ENCODE measurements at regions not wholly inside any gene's neighbourhood (a gene's known extent, or its start where the extent isn't known, plus 50 kb on each side); places are given as distances from the start of the nearest gene placed in this dataset.

DNA sequence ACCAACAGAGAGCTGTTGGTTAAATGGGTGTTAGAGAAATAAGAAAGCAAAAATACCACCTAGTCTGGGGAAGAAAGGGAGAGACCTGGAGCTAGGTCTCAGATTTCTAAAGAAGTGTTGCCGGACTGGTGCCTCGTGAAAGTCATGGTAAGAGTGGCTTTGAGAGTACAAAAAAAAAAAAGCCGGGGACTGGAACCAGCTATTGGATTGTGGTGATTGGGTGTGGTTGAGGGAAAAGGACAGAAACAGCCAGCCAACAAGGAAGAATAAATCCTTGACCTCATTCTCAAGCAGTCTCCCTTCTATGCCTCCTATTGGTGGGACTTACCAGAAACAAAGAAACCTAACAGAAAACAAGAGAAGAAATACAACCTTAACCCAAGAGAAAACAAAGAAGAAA, 346.4 kb upstream of the KCNMB2 start:
- TF ChIP-seq EZH2phosphoT487 (IDR thresholded peaks at IDR 0.05; ENCODE audit: borderline replicate concordance, low read length) (no peak), CTCF (IDR thresholded peaks at IDR 0.05; ENCODE audit: low read depth, low read length, poor library complexity, severe bottlenecking) (no peak)
- Histone ChIP-seq H3K4me1 (ENCODE audit: control insufficient read depth, low read length) (no peaks in the 10 kb centered on the region), H3K27ac (ENCODE audit: low read depth, low read length) (no peak overlapping the region), H3K4me2 (ENCODE audit: low read length) (no peak overlapping the region), H3K9me2 (replicated peaks; ENCODE audit: control insufficient read depth, low read length) (no peaks in the 10 kb centered on the region), H3K9me3 (ENCODE audit: control insufficient read depth, insufficient read depth, low read length) (no peaks in the 10 kb centered on the region), H4K20me1 (ENCODE audit: control insufficient read depth, insufficient read depth, low read depth, low read length) (no peaks in the 10 kb centered on the region), H3K36me3 (ENCODE audit: control insufficient read depth, low read length) (no peaks in the 10 kb centered on the region), H3K27me3 (ENCODE audit: control insufficient read depth, low read length) (no peaks in the 10 kb centered on the region), H3F3A (ENCODE audit: control insufficient read depth, insufficient read depth) (no peaks in the 10 kb centered on the region), H3K4me3 (ENCODE audit: low read length) (no peak overlapping the region), H3K79me2 (ENCODE audit: control insufficient read depth, low read length) (no peaks in the 10 kb centered on the region)

DNA sequence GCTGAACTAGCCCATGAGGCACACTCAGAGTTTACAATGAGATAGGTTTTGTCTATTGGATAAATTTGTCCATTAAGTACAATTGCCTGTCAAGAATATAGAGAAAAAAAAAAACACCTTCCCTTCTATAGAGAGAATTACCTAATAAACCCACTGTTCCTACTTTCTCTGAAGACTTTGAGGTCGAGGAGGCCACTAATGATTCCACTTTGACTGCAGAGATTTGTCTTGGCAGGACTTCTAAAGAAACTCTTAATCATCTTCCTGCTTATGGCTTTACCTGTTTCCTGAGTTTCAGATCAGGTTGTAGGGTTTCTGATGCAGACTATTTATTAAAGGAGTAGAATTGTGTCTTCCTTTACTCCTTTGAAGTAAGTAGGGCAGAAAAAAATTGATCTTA, 342.4 kb upstream of the KCNMB2 start:
- no peak overlapping the region for H3K27ac ChIP-seq (ENCODE audit: low read depth, low read length)

DNA sequence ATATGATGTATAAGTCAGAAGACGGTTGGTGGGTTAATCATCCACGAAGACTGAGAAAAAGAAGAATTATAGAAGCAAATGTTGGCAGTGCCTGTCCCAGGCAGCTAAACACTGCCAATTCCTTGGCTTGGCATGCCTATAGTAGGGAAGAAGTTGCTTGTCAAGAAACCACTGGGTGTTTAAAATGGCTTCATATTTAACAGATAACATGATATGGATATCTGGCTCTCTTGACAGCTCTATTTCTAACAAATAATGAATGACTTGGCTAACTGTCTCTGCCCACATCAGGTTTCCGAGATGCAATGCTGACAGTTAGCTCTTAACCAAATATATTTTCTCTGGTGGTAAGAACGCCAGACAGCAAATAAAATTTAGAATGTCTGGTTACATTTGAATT, 341.7 kb upstream of the KCNMB2 start:
- TF ChIP-seq EZH2phosphoT487 (IDR thresholded peaks at IDR 0.05; ENCODE audit: borderline replicate concordance, low read length) (no peak), CTCF (IDR thresholded peaks at IDR 0.05; ENCODE audit: low read depth, low read length, poor library complexity, severe bottlenecking) (no peak)
- Histone ChIP-seq H3F3A (ENCODE audit: control insufficient read depth, insufficient read depth) (no peaks in the 10 kb centered on the region), H3K27ac (ENCODE audit: low read depth, low read length) (no peak overlapping the region), H3K27me3 (ENCODE audit: control insufficient read depth, low read length) (no peaks in the 10 kb centered on the region), H3K9me3 (ENCODE audit: control insufficient read depth, insufficient read depth, low read length) (no peaks in the 10 kb centered on the region), H3K9me2 (replicated peaks; ENCODE audit: control insufficient read depth, low read length) (no peaks in the 10 kb centered on the region), H3K36me3 (ENCODE audit: control insufficient read depth, low read length) (no peaks in the 10 kb centered on the region), H3K4me3 (ENCODE audit: low read length) (no peak overlapping the region), H3K4me2 (ENCODE audit: low read length) (no peak overlapping the region), H4K20me1 (ENCODE audit: control insufficient read depth, insufficient read depth, low read depth, low read length) (no peaks in the 10 kb centered on the region), H3K4me1 (ENCODE audit: control insufficient read depth, low read length) (no peaks in the 10 kb centered on the region), H3K79me2 (ENCODE audit: control insufficient read depth, low read length) (no peaks in the 10 kb centered on the region)

More for the DNA sequence above, 342.4 kb upstream of the KCNMB2 start:
- Histone ChIP-seq H3K9me2 (replicated peaks; ENCODE audit: control insufficient read depth, low read length) (no peaks in the 10 kb centered on the region), H3K36me3 (ENCODE audit: control insufficient read depth, low read length) (no peaks in the 10 kb centered on the region), H3K4me1 (ENCODE audit: control insufficient read depth, low read length) (no peaks in the 10 kb centered on the region), H3F3A (ENCODE audit: control insufficient read depth, insufficient read depth) (no peaks in the 10 kb centered on the region), H3K27me3 (ENCODE audit: control insufficient read depth, low read length) (no peaks in the 10 kb centered on the region), H3K4me3 (ENCODE audit: low read length) (no peak overlapping the region), H3K9me3 (ENCODE audit: control insufficient read depth, insufficient read depth, low read length) (no peaks in the 10 kb centered on the region), H3K4me2 (ENCODE audit: low read length) (no peak overlapping the region), H4K20me1 (ENCODE audit: control insufficient read depth, insufficient read depth, low read depth, low read length) (no peaks in the 10 kb centered on the region), H3K79me2 (ENCODE audit: control insufficient read depth, low read length) (no peaks in the 10 kb centered on the region)
- TF ChIP-seq CTCF (IDR thresholded peaks at IDR 0.05; ENCODE audit: low read depth, low read length, poor library complexity, severe bottlenecking) (no peak), EZH2phosphoT487 (IDR thresholded peaks at IDR 0.05; ENCODE audit: borderline replicate concordance, low read length) (no peak)

- no peaks in the 10 kb centered on the region for H4K20me1 ChIP-seq (ENCODE audit: control insufficient read depth, insufficient read depth, low read depth, low read length)
- no peaks in the 10 kb centered on the region for H3K9me3 ChIP-seq (ENCODE audit: control insufficient read depth, insufficient read depth, low read length)
- H3K4me2 ChIP-seq (ENCODE audit: low read length) = no peak overlapping the region
- no peaks in the 10 kb centered on the region for H3K4me1 ChIP-seq (ENCODE audit: control insufficient read depth, low read length)
- no peaks in the 10 kb centered on the region for H3F3A ChIP-seq (ENCODE audit: control insufficient read depth, insufficient read depth)
- H3K27me3 ChIP-seq (ENCODE audit: control insufficient read depth, low read length) = no peaks in the 10 kb centered on the region
- H3K4me3 ChIP-seq (ENCODE audit: low read length) = no peak overlapping the region
- no peaks in the 10 kb centered on the region for H3K9me2 ChIP-seq (replicated peaks; ENCODE audit: control insufficient read depth, low read length)
- no peaks in the 10 kb centered on the region for H3K79me2 ChIP-seq (ENCODE audit: control insufficient read depth, low read length)
- H3K27ac ChIP-seq (ENCODE audit: low read depth, low read length) = no peak overlapping the region
- H3K36me3 ChIP-seq (ENCODE audit: control insufficient read depth, low read length) = no peaks in the 10 kb centered on the region
- TF ChIP-seq CTCF (IDR thresholded peaks at IDR 0.05; ENCODE audit: low read depth, low read length, poor library complexity, severe bottlenecking) (no peak), EZH2phosphoT487 (IDR thresholded peaks at IDR 0.05; ENCODE audit: borderline replicate concordance, low read length) (no peak)
Measured at GRCh38 chr3:178195824-178196223, 340.4 kb upstream of the KCNMB2 start.
